ENCODE measurements at regions not wholly inside any gene's neighbourhood (a gene's known extent, or its start where the extent isn't known, plus 50 kb on each side); places are given as distances from the start of the nearest gene placed in this dataset.
"Not testable (repeated sequence)": the region's sequence is repeated elsewhere in the genome, so short reads cannot be mapped to it uniquely, and the experiment has no call there.

DNA sequence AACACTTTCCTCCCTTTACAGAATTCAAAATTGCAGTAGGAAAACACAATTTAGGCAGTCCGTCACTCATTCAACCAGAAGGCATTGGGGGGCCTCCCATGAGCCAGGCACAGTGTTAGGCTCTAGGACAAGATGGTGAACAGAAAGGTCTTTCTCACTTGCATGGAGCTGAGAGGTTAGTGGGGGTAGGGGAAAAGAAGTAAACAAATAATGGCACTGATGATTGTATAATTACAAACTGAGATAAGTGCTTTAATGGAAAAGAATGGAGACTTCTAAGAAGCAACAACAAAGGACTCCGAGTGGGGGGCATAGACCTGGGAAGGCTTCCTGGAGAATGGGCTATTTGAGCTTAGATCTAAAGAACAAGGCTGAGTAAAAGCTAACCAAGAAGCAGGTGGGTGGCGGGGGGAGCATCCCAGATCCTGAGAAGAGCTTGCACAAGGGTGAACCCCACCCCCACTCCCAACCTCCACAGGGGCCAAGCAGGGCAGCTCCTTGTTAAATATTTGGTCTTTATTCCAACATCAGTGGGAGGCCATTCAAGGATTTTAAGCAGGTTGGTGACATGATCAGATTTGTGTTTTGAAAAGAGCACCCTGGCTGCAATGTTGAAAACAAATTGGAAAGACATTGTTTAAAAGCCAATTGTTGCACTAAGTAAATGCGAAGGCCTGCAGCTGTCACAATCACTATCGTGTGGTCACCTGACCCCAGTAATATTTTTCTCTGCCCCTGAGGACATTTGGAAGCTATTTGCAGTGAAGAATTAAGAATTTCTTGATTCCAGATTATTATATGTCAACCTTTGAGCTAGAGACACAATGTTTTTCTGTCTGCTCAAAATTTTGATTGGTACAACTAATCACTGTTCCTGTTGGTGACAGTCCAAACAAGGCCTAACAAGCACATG lies 73.9 kb upstream of the EFNA5 start:
- DNase-seq (ENCODE audit: low read depth) = no peak
- TF ChIP-seq CTCF (conservative IDR thresholded peaks at IDR 0.05; ENCODE audit: control insufficient read depth, insufficient read depth, low read depth, low read length) = no peak
- H3K4me3 ChIP-seq (ENCODE audit: control insufficient read depth, low read depth, low read length) = no peak overlapping the region

GRCh38 chr5:107743373-107744000 lies 72.8 kb upstream of the EFNA5 start:
- peak; percentile 13 for DNase-seq (ENCODE audit: low read depth)
- no peak for TF ChIP-seq CTCF (conservative IDR thresholded peaks at IDR 0.05; ENCODE audit: control insufficient read depth, insufficient read depth, low read depth, low read length)

GRCh38 chr5:107739661-107740060 lies 68.9 kb upstream of the EFNA5 start:
- no peak for DNase-seq (ENCODE audit: low read depth)
- TF ChIP-seq CTCF (conservative IDR thresholded peaks at IDR 0.05; ENCODE audit: control insufficient read depth, insufficient read depth, low read depth, low read length) = no peak
- no peak overlapping the region for H3K4me3 ChIP-seq (ENCODE audit: control insufficient read depth, low read depth, low read length)

More at GRCh38 chr5:107743373-107744000, 72.8 kb upstream of the EFNA5 start:
- H3K4me3 ChIP-seq (ENCODE audit: control insufficient read depth, low read depth, low read length) = no peak overlapping the region

- H3K4me3 ChIP-seq (ENCODE audit: control insufficient read depth, low read depth, low read length) = no peak overlapping the region
- DNase-seq (ENCODE audit: low read depth) = peak; percentile 12
- TF ChIP-seq CTCF (conservative IDR thresholded peaks at IDR 0.05; ENCODE audit: control insufficient read depth, insufficient read depth, low read depth, low read length) = no peak
These were observed 65.9 kb upstream of the EFNA5 start for GRCh38 chr5:107736638-107737037.

DNA sequence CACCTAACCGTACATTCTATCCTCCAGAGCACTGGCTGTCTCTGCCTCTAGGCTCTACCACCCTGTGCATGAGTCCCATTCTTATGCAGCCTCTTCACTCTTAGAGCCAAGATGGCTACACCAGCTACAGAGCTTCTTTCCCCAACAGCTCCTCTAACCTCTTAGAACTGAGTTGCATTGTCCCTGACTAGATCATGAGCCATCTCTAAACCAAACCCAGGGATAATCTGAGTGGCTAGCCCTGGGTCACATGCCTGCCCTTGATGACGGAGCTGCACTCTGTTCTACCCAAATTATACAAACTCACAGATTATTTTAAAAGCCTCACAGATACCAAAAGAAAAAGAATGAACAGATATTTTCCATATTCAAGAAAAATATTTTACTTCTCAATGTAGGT lies 65.4 kb upstream of the EFNA5 start:
- not testable (repeated sequence) for H3K4me3 ChIP-seq (ENCODE audit: control insufficient read depth, low read depth, low read length); DNase-seq (ENCODE audit: low read depth)

DNA sequence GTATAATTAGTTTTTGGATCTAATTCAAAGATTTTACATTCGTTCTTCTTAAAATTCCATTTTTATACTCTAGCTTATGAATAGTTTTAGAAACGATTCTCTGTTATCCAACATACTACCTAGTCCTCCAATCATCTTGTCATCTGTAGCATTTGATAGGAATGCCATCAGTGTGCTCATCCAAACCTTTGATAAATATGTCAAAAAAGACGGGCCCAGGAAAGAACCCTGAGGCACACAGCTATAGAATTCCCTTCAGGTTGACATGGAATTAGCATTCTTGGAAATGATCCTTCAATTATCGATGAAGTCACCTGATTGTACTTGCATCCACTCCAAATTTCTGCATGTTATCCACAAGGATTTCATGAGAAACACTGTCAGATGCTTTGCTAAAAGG lies 64.8 kb upstream of the EFNA5 start:
- TF ChIP-seq CTCF (conservative IDR thresholded peaks at IDR 0.05; ENCODE audit: control insufficient read depth, insufficient read depth, low read depth, low read length) = no peak
- no peak overlapping the region for H3K4me3 ChIP-seq (ENCODE audit: control insufficient read depth, low read depth, low read length)
- no peak for DNase-seq (ENCODE audit: low read depth)

DNA sequence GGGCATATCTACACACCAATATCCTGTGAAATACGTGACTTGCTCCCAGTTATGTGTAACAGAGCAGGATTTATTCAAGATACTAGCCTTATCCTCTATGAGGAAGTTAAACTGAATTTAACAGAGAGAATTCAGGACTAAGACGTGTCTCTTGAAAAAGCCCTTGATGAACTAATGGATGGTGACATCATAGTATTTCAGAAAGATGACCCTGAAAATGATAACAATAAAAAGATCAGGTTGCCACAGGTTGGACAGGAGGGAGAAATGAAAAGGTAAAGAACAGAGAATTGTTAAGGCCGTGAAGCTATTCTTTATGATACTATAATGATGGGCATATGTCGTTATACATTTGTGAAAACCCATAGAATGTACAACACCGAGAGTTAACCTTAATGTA lies 56.2 kb upstream of the EFNA5 start:
- H3K4me3 ChIP-seq (ENCODE audit: control insufficient read depth, low read depth, low read length) = no peak overlapping the region
- DNase-seq (ENCODE audit: low read depth) = no peak
- TF ChIP-seq CTCF (conservative IDR thresholded peaks at IDR 0.05; ENCODE audit: control insufficient read depth, insufficient read depth, low read depth, low read length) = no peak
